Retina (tissue), 1 donor: ENCODE measurements at regions not wholly inside any gene's neighbourhood (a gene's known extent, or its start where the extent isn't known, plus 50 kb on each side); places are given as distances from the start of the nearest gene placed in this dataset.
"Not testable (repeated sequence)": the region's sequence is repeated elsewhere in the genome, so short reads cannot be mapped to it uniquely, and the experiment has no call there.

Source experiments
- DNase-seq: peaks from one replicate; pipeline ENCODE4 v3.0.0-alpha.2; 2016

GRCh38 chrX:39779952-39780783 is 317.6 kb downstream of the BCOR start:
- no peak for DNase-seq

DNA sequence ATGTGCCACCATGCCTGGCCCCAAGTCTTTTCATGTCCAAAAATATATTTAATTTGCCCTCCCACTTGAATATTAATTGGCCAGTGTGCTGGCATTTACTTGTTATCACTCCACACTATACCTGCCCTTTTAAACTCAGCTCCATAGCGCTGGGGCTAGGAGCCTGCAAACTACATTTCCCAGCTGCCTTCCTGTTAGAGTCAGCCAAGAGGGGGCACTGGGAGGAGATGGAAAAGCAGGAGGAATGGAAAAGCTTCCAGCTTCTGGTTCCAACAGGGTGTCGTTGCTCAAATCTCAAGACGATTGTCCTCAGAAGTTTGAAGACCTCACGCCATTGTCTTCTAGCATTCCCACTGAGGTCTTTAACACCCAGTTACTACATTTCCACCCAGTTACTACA is 315.5 kb downstream of the BCOR start:
- DNase-seq = no peak

GRCh38 chrX:39787999-39788398 is 309.8 kb downstream of the BCOR start:
- DNase-seq = no peak

DNA sequence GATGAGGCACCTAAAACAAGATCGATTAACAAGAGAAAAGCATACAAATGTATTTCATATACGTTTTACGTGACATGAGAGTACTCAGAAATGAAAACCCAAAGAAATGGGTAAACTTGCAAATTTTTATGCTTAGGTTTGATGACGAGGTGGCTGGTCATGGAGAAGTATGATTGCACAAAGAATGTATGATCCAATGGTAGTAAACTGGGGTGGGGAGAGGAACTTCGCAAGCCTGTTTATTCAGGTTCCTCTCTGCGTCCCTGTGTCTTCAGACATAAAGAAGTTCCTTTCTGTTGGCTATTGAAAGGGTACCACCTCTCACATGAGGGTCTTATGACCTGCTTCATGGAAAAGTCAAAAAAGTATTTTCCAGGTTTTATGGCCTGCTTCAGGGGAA is 309.2 kb downstream of the BCOR start:
- no peak for DNase-seq

DNA sequence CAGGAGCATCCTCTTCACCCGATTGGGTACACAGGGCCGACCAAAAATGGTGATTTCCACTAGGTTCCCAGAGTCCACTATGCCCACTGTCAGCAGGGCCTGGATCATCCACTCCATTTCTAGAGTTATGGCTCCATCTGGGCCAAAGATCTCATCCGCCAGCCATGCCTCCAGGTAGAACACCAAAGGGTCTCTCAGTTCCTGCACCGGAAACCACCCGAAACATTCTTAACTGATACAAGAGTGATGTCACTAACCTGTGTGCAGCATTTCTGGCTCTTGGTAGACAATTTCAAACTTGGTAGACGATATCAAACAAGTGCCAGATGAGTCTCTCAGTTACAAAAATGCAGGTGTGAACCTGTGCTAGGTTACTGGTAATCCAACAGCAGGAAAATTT is 306.1 kb downstream of the BCOR start:
- no peak for DNase-seq

- DNase-seq = no peak
Observed at GRCh38 chrX:39795605-39796004, 302.2 kb downstream of the BCOR start.

GRCh38 chrX:39796856-39797255 is 300.9 kb downstream of the BCOR start:
- DNase-seq = no peak

- not testable (repeated sequence) for DNase-seq
Observed at GRCh38 chrX:39798488-39798887, 299.3 kb downstream of the BCOR start.

GRCh38 chrX:39802354-39802753 is 295.4 kb downstream of the BCOR start:
- no peak for DNase-seq

DNA sequence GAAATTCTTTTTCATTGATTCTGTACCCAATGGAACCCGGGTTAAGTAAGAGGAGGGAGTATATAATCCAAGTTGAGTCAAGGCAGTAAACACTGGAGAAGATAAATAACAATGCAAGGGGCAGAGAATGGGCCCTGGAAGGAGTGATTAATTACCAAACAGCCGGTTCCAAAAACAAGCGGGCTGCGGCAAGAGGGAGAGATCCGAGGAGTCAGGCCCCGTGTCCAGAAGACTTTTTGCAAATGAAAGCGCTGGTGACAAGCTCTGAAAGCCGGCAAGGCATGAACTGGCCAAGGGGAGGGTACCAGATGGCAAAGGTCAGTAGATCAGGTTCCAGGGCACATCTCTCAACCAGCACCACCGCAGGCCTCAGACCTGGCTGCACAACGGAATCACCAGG is 294.9 kb downstream of the BCOR start:
- no peak for DNase-seq

DNA sequence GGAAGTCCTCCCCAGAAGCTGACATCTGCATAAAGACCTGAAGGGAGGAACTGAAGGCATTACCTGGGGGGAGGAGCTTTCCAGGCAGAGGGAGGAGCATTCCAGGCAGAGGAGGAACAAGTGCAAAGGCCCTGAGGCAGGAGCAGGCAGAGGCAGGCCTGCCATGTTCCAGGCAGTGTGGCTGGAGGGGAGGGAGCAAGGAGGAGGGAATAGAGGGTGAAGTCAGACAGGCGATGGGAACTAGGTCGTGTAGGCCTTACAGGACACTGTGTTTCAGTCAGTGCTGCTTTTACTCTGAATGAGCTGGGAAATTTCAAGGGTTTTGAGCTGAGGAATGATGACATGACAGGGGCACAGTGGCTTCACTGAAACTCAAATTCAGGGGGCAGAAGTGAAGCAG is 292.7 kb downstream of the BCOR start:
- no peak for DNase-seq

- DNase-seq = no peak
Observed at GRCh38 chrX:39805825-39806224, 291.9 kb downstream of the BCOR start.

- no peak for DNase-seq
Observed at GRCh38 chrX:39808471-39808917, 289.3 kb downstream of the BCOR start.

DNA sequence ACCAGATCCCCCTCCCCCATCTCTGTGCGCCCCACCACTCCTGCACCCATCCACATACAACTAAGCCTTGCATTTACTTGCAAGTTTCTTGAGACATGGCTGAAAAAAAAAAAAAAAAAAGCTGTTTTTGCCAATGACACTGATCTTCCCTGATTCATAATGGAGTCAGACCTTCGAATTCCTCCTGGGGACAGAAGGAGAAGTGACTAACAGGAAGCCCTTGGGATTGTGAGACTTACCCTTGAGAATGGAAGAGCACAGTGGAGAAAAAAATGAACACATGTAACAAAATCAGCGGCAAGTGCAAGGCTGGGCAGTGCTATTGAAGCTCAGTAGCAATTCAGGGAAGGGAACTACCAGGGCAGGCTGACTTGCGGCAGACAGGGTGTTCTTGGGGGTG is 288.4 kb downstream of the BCOR start:
- no peak for DNase-seq

GRCh38 chrX:39810901-39811300 is 286.9 kb downstream of the BCOR start:
- no peak for DNase-seq

GRCh38 chrX:39811376-39811775 is 286.4 kb downstream of the BCOR start:
- peak; percentile 63 for DNase-seq

DNA sequence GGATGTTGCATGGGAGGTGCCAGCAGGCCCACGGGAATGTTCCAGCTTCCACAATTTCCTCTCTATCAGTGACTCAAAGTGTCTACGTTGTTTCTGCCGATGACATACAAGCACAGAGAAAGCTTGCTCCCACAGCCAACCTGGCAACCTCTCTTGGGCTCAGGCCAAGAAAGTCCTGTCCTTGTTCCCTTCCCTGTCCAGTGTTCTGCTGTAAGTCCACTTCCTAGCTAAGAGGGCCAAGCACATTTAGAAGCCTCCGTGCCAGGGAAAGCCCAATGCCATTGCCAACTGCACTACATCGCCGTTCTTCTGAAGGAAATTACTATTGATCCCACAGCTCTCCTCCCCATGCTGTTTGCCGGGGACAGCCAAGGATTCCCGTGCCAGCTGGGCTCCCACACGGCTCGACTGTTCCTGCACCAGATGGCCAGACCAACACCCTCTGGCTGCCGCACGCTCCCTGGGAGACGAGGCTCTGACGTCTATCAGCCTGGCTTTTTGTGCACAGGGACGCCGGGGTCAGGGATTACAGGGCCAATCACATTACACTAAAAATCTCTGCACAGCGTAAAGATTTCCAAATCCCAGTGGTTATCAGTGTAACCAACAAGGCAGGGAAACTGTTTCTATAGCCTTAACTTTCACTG is 284.0 kb downstream of the BCOR start:
- peak; percentile 51 for DNase-seq

DNA sequence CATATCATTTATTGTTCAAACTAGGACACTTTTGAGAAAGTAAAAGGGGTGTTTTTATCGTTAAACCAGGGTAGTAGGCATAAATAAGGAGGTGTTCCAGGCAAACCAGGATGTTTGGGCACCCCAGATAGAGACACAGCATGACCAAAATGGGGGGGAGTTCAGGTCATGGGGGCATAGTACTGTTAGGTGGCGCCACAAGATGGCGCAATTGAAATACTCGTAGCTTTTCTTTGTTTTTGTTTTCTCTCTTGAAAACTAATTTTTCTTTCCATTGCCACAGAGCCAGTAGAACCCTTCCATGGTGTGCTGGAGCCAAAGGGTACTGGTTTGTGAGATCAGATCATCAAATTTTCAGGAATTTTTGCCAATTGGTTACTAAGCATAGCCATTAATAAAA is 283.4 kb downstream of the BCOR start:
- peak; percentile 42 for DNase-seq

DNA sequence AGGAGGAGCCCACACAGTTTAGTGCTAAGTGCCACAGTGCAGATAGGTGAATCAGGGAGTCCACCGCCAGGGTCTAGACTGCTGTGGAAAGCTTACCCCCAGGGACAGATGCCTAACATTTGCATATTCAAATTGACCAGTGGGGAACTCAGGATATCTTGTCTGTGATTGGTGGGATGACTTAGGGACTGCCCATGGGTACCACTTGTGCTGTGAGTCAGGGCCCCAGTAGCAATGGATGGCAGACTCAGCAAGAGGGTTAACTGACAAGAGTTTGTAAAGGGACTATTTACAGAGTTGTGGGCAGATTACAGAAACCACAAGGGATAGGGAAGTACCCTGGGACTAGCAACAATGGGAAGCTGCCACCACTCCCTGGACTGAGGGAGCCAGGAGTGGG is 282.1 kb downstream of the BCOR start:
- DNase-seq = no peak

- DNase-seq = no peak
Observed at GRCh38 chrX:39816871-39817731, 280.7 kb downstream of the BCOR start.

DNA sequence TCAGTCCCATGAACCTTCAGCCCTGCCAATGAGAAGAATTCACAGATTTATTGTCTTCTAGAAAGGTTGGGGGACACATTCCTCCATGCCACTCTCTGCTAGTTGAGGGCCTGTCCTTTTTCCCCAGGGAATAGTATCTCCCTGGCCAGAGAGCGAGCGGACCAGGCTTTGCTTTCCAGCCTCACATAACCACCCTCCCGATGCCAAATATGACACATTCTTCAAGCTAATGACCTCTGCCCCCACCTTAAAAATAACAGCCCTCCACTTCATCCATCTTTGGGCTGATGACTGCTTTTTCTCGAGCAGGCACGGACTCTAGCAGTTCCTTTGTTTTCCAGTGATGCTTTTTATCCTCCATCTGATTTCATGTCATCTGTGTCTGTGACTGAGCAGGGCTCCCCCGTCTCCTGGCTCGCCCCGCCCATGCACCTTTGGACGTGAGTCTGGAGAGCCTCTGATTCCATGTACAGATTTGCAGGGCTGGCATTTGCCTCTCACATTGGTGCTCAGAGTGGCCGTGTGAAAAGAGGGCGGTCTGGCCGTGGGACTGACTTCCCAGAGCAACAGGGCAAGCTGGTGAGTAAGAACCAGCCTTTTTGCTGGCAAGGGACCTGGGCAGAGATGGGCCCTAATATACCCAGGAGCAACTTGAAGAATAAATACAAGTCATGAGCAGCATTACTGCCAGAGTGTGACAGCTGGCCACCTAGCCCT is 279.8 kb downstream of the BCOR start:
- DNase-seq = no peak

DNA sequence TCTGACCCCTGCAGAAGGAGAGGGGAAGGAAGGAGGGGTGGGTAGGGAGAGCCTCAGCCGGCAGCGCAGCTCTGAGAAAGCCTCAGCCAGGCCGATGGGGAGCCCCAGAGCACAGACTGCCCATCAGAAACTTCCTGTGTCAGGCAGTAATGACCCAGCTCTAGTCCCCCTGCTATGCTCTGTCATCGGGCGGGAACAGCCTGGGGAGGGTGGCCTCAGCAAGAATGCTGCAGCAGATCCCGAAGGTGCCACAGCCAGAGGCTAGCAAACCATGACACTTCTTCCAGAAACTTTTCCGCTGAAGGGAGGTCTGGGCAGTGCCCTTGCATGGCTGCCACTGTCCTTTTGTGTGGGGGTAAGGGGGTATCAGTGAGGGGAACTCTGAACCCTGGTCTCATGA is 279.0 kb downstream of the BCOR start:
- no peak for DNase-seq
